Trophoblast cell (in vitro differentiated cells and primary cell): ENCODE measurements at regions not wholly inside any gene's neighbourhood (a gene's known extent, or its start where the extent isn't known, plus 50 kb on each side); places are given as distances from the start of the nearest gene placed in this dataset.

ENCODE experiments used
- DNase-seq, 2 donors: peaks; one replicate each; pipeline ENCODE4 v3.0.0-alpha.2; 2016
- H2AFZ ChIP-seq: 2 replicates; pipeline ENCODE4 v1.6.1; 2013; ENCODE audit warnings: low read length, moderate library complexity, mild to moderate bottlenecking; ENCODE audit not compliant: insufficient read depth, poor library complexity
- H2AK5ac ChIP-seq: 2 replicates; pipeline ENCODE4 v1.6.1; 2013; ENCODE audit warnings: mild to moderate bottlenecking, low read length
- H2BK120ac ChIP-seq: 2 replicates; pipeline ENCODE4 v1.6.1; 2013; ENCODE audit warnings: low read length, mild to moderate bottlenecking, moderate library complexity; ENCODE audit not compliant: insufficient read depth, poor library complexity
- H2BK12ac ChIP-seq: 2 replicates; pipeline ENCODE4 v1.6.1; 2013; ENCODE audit warnings: mild to moderate bottlenecking, low read length, moderate library complexity
- H2BK5ac ChIP-seq: 2 replicates; pipeline ENCODE4 v1.6.1; 2013; ENCODE audit warnings: low read length, low read depth, moderate library complexity, mild to moderate bottlenecking; ENCODE audit not compliant: poor library complexity
- H3K14ac ChIP-seq: 2 replicates; pipeline ENCODE4 v1.6.1; 2013; ENCODE audit warnings: mild to moderate bottlenecking, low read length
- H3K18ac ChIP-seq: 2 replicates; pipeline ENCODE4 v1.6.1; 2013; ENCODE audit warnings: mild to moderate bottlenecking, low read length
- H3K23ac ChIP-seq: 2 replicates; pipeline ENCODE4 v1.6.1; 2013; ENCODE audit warnings: low read length
- H3K27ac ChIP-seq: 2 replicates; pipeline ENCODE4 v1.5.1; 2013; ENCODE audit warnings: low read depth, mild to moderate bottlenecking, inconsistent platforms, low read length, moderate library complexity
- H3K27me3 ChIP-seq: 2 replicates; pipeline ENCODE4 v1.6.1; 2013; ENCODE audit warnings: inconsistent platforms, mild to moderate bottlenecking, low read length, moderate library complexity; ENCODE audit not compliant: insufficient read depth
- H3K36me3 ChIP-seq, 2 experiments: 1 replicate in 1 of 2; 2 replicates in 1 of 2; pipeline ENCODE4 v1.6.1; 2013; ENCODE audit warnings: low read length in 2 of 2, mild to moderate bottlenecking in 2 of 2, moderate library complexity in 1 of 2; ENCODE audit not compliant: insufficient read depth in 2 of 2, control insufficient read depth in 1 of 2
- H3K4ac ChIP-seq: 2 replicates; pipeline ENCODE4 v1.6.1; 2013; ENCODE audit warnings: low read depth, mild to moderate bottlenecking, low read length, moderate library complexity
- H3K4me1 ChIP-seq, 2 experiments: 1 replicate in 1 of 2; 2 replicates in 1 of 2; pipeline ENCODE4 v1.6.1; 2013; ENCODE audit warnings: low read length in 2 of 2, mild to moderate bottlenecking in 2 of 2, moderate library complexity in 1 of 2; ENCODE audit not compliant: insufficient read depth in 2 of 2, control insufficient read depth in 1 of 2
- H3K4me2 ChIP-seq: 2 replicates; pipeline ENCODE4 v1.6.1; 2013; ENCODE audit warnings: inconsistent platforms, mild to moderate bottlenecking, low read length, moderate library complexity
- H3K4me3 ChIP-seq: 2 replicates; pipeline ENCODE4 v1.5.1; 2013; ENCODE audit warnings: mild to moderate bottlenecking, low read depth, low read length, inconsistent platforms
- H3K79me1 ChIP-seq: one replicate; pipeline ENCODE4 v1.6.1; 2013; ENCODE audit warnings: low read length
- H3K79me2 ChIP-seq: 2 replicates; pipeline ENCODE4 v1.6.1; 2013; ENCODE audit warnings: low read length, mild to moderate bottlenecking; ENCODE audit not compliant: control insufficient read depth, insufficient read depth, poor library complexity
- H3K9ac ChIP-seq: 2 replicates; pipeline ENCODE4 v1.6.1; 2013; ENCODE audit warnings: mild to moderate bottlenecking, low read length
- H3K9me3 ChIP-seq: 2 replicates; pipeline ENCODE4 v1.6.1; 2013; ENCODE audit warnings: low read depth, mild to moderate bottlenecking, control low read depth, inconsistent platforms, low read length; ENCODE audit not compliant: insufficient read depth
- H4K12ac ChIP-seq: 2 replicates; pipeline ENCODE4 v1.6.1; 2013; ENCODE audit warnings: low read depth, mild to moderate bottlenecking, low read length, moderate library complexity
- H4K8ac ChIP-seq: 2 replicates; pipeline ENCODE4 v1.6.1; 2013; ENCODE audit warnings: low read depth, mild to moderate bottlenecking, low read length, moderate library complexity
- H4K91ac ChIP-seq: one replicate; pipeline ENCODE4 v1.6.1; 2013; ENCODE audit warnings: low read depth, mild to moderate bottlenecking, low read length, moderate library complexity
- WGBS: extraction: QIAGEN DNeasy Blood & Tissue Kit; methylation state at CpG from one replicate; pipeline ENCODE4 v1.1.7; 2013; ENCODE audit warnings: missing lambda C conversion rate; ENCODE audit not compliant: insufficient read length, insufficient coverage; ENCODE audit errors: extremely low coverage; 5-methylcytosine and 5-hydroxymethylcytosine counted together

DNA sequence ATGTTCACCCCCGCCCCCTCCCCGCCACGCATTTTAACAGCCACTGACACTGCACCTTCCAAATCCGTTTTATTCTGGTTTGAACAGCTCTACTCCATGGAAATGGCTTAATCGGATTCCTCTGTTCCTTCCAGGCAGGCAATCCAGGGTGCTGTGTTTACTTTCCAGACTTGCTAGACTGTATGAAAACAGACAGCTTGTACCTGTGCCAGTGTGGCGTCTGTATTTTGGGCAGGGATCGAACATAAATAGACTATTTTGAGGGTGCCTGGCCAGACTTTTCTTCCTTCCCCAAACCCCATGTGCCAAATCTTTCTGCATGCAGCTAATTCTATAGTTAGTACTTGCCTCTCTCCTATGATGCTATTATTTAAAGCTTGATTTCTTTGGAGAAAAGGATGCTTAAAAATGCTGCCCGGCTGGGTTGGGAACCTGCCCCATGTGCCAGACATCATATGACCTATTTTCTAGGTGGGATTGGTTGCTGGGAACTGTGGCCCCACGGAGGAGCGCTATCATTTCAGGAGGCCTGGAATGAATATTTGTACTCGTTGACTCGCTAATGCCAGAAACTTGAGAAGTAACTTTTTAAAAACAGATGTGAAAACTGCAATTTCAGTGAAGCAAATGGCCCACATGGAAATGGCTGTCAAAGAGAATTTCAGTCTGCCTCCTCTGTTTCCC is 814.8 kb downstream of the BRD1 start:
- DNase-seq, result no peak
- H3K27ac ChIP-seq, result no peak overlapping the region
- H3K14ac ChIP-seq, result no peak overlapping the region
- H3K79me1 ChIP-seq, result no peaks in the 10 kb centered on the region
- no peak overlapping the region for H4K91ac ChIP-seq
- no peaks in the 10 kb centered on the region for H3K36me3 ChIP-seq
- H3K23ac ChIP-seq, result no peak overlapping the region
- no peak overlapping the region for H4K12ac ChIP-seq
- H3K4me2 ChIP-seq, result no peak overlapping the region
- no peak overlapping the region for H2BK120ac ChIP-seq
- H3K9me3 ChIP-seq, result no peaks in the 10 kb centered on the region
- no peak overlapping the region for H4K8ac ChIP-seq
- no peak overlapping the region for H3K4me3 ChIP-seq
- H3K18ac ChIP-seq, result no peak overlapping the region
- no peaks in the 10 kb centered on the region for H3K4me1 ChIP-seq
- no peak overlapping the region for H3K4ac ChIP-seq
- H2AK5ac ChIP-seq, result no peak overlapping the region
- no CpG with 5 or more reads among the region's 12 CpGs for WGBS
- no peak overlapping the region for H2AFZ ChIP-seq
- no peak overlapping the region for H2BK12ac ChIP-seq
- no peaks in the 10 kb centered on the region for H3K79me2 ChIP-seq
- H2BK5ac ChIP-seq, result no peak overlapping the region
- no peak overlapping the region for H3K9ac ChIP-seq
- no peaks in the 10 kb centered on the region for H3K27me3 ChIP-seq

DNA sequence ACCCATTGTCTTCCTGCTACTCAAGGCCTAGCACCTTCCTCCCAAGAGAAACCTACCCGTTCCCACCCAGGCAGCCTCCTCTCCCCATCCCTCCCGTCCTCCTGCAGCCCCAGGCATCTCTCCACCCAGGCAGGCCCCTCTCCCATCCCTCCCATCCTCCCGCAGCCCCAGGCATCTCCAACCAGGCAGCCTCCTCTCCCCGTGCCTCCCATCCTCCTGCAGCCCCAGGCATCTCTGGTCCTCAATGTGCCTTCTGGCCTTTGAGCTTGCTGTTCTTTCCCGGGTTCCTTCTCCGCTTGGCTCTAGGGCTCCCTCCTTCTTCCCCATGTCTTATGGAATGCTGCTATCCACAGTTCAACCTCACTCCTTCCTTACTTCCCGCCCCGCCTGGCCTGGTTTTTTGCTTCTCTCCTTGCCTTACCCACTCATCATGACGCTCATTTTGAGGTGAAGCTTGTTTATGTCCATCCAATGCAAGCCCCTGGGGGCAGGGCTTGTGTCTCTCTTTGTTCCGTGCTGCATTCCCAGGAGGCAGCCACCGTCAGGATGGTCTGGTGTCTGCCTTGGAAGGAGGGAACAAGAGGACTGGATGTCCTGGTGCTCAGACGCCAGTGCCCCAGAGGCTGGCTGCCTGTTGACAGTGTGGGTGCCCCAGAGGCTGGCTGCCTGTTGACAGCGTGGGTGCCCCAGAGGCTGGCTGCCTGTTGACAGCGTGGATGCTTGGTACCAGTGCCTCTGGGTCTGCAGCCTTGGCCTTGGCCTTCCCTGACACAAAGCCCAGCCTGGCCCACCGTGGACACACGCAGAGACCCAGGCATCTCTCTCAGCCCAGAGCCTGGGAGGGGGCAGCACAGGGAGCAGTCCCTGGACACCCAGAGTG is 815.7 kb downstream of the BRD1 start:
- Histone ChIP-seq H2BK5ac (no peak overlapping the region), H3K27me3 (no peaks in the 10 kb centered on the region), H3K4me2 (no peak overlapping the region), H2AFZ (no peak overlapping the region), H4K8ac (no peak overlapping the region), H3K23ac (no peak overlapping the region), H3K14ac (no peak overlapping the region), H3K79me1 (no peaks in the 10 kb centered on the region), H4K91ac (no peak overlapping the region), H3K9me3 (no peaks in the 10 kb centered on the region), H3K18ac (no peak overlapping the region), H3K79me2 (no peaks in the 10 kb centered on the region), H4K12ac (no peak overlapping the region), H2AK5ac (no peak overlapping the region), H2BK12ac (no peak overlapping the region), H3K27ac (no peak overlapping the region), H3K9ac (no peak overlapping the region), H3K4me1 (no peaks in the 10 kb centered on the region), H3K4me3 (peak overlapping the region; percentile 4), H3K36me3 (no peaks in the 10 kb centered on the region), H2BK120ac (no peak overlapping the region), H3K4ac (no peak overlapping the region)
- DNase-seq, result no peak
- no CpG with 5 or more reads among the region's 16 CpGs for WGBS

DNA sequence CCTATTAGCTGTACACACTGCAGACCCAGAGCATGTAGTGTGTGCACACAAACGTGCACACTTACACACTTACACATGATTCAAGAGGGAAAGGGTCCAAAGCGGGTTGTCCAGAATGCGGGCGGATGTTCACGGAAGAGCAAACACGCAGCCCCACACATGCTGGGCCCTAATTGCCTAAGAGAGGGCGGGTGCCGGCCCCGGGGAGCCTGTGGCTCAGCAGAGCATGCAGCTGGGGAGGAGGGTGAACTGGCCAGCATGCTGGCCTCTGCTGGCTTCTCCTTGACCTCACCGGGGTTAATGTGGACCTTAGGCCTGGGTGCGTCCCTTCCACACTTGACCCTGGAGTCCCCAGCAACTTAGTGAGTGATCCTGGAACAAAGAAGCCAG is 816.3 kb downstream of the BRD1 start:
- Histone ChIP-seq H3K27me3 (no peaks in the 10 kb centered on the region), H3K36me3 (no peaks in the 10 kb centered on the region), H4K12ac (no peak overlapping the region), H3K4me2 (no peak overlapping the region), H3K18ac (no peak overlapping the region), H3K27ac (no peak overlapping the region), H2BK5ac (no peak overlapping the region), H2AK5ac (no peak overlapping the region), H3K79me1 (no peaks in the 10 kb centered on the region), H3K9me3 (no peaks in the 10 kb centered on the region), H4K91ac (no peak overlapping the region), H2BK12ac (no peak overlapping the region), H3K23ac (no peak overlapping the region), H3K4me1 (no peaks in the 10 kb centered on the region), H4K8ac (no peak overlapping the region), H3K79me2 (no peaks in the 10 kb centered on the region), H3K4ac (no peak overlapping the region), H3K9ac (no peak overlapping the region), H3K4me3 (no peak overlapping the region), H2BK120ac (no peak overlapping the region), H3K14ac (no peak overlapping the region), H2AFZ (no peak overlapping the region)
- no CpG with 5 or more reads among the region's 11 CpGs for WGBS
- no peak for DNase-seq

DNA sequence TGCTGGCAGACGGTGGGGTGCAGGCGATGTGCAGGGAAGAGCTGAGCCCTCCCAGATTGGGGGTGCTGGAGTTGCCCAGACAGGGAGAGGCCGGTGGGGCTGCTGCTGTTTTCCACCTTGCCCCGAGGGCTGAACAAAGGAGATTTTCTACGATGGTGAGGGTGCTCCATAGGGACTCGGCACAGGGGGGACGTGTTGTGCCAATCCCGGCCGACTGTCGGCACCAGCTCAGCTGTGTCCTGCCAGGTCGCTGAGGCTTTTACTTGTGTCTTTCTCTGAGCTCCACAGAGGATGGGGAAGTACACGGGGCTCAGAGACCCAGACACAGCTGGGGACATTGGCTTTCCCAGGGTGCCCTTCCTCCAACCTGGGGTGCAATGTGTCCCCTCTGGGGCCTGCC is 816.8 kb downstream of the BRD1 start:
- WGBS, result no CpG with 5 or more reads among the region's 12 CpGs
- no peak overlapping the region for H2AFZ ChIP-seq
- no peak overlapping the region for H3K14ac ChIP-seq
- H3K9ac ChIP-seq, result no peak overlapping the region
- H2AK5ac ChIP-seq, result no peak overlapping the region
- no peak overlapping the region for H3K23ac ChIP-seq
- no peak for DNase-seq
- no peak overlapping the region for H2BK5ac ChIP-seq
- H4K12ac ChIP-seq, result no peak overlapping the region
- H3K4me2 ChIP-seq, result no peak overlapping the region
- no peaks in the 10 kb centered on the region for H3K79me1 ChIP-seq
- no peak overlapping the region for H4K91ac ChIP-seq
- no peaks in the 10 kb centered on the region for H3K79me2 ChIP-seq
- H2BK120ac ChIP-seq, result no peak overlapping the region
- no peak overlapping the region for H3K18ac ChIP-seq
- H3K4me3 ChIP-seq, result no peak overlapping the region
- H3K27me3 ChIP-seq, result no peaks in the 10 kb centered on the region
- H3K27ac ChIP-seq, result no peak overlapping the region
- H4K8ac ChIP-seq, result no peak overlapping the region
- H3K36me3 ChIP-seq, result no peaks in the 10 kb centered on the region
- H3K4ac ChIP-seq, result no peak overlapping the region
- H3K4me1 ChIP-seq, result no peaks in the 10 kb centered on the region
- no peak overlapping the region for H2BK12ac ChIP-seq
- no peaks in the 10 kb centered on the region for H3K9me3 ChIP-seq
